ENCODE measurements at regions not wholly inside any gene's neighbourhood (a gene's known extent, or its start where the extent isn't known, plus 50 kb on each side); places are given as distances from the start of the nearest gene placed in this dataset.

DNA sequence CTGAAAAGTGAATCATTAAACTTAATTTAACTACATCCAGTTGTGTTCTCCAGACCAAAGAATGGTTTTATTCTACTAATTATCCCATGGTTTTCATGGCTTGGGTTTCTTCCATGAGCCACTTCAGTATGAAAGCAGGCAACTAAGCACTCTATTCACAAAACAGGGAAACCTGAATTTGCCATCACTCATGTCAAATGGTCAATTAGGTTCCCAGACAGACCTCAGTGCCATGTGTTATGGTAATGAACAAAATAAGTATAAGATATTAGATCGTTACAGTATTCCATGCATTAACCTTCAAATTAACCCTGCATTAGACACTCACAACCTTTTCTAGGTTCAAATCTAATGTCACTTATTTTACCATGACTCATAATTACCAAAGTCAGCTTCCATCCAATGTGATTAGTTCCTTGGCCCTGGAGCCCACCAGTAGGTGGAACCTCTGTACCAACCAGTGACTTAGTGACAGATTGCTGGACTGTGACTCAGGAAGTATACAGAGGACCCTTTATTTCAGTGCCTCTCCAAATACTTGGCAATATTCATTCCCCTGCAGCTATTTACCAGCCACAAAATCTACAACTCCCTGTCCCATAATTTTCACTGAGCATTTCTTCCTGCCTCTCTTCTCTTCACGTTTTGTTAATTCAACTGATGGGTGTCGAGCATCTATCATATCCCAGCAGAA lies 1270.2 kb upstream of the SORCS1 start:
- TF ChIP-seq, protein P1, sequence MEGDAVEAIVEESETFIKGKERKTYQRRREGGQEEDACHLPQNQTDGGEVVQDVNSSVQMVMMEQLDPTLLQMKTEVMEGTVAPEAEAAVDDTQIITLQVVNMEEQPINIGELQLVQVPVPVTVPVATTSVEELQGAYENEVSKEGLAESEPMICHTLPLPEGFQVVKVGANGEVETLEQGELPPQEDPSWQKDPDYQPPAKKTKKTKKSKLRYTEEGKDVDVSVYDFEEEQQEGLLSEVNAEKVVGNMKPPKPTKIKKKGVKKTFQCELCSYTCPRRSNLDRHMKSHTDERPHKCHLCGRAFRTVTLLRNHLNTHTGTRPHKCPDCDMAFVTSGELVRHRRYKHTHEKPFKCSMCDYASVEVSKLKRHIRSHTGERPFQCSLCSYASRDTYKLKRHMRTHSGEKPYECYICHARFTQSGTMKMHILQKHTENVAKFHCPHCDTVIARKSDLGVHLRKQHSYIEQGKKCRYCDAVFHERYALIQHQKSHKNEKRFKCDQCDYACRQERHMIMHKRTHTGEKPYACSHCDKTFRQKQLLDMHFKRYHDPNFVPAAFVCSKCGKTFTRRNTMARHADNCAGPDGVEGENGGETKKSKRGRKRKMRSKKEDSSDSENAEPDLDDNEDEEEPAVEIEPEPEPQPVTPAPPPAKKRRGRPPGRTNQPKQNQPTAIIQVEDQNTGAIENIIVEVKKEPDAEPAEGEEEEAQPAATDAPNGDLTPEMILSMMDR (IDR thresholded peaks at IDR 0.05; ENCODE audit: borderline replicate concordance, extremely low read depth, insufficient read depth) = no peak
- no peaks in the 10 kb centered on the region for H3K4me1 ChIP-seq (ENCODE audit: control insufficient read depth in 2 of 3, insufficient read depth in 2 of 3, low read depth in 1 of 3, low read length in 3 of 3)
- DNase-seq (peak in 1 of 5 donors; percentile 20), FAIRE-seq (no peak)
- intact Hi-C loops (cut with DNase I) = no loop called here
- H3K9me3 ChIP-seq (ENCODE audit: control insufficient read depth in 2 of 3, insufficient read depth in 1 of 3, low read length in 3 of 3) = no peaks in the 10 kb centered on the region
- no peak overlapping the region for H3K9ac ChIP-seq (ENCODE audit: low read length in 3 of 3)
- H3K27ac ChIP-seq (ENCODE audit: low read depth in 2 of 2, low read length in 2 of 2) = no peak overlapping the region
- H3K27me3 ChIP-seq (ENCODE audit: control insufficient read depth, insufficient read depth, low read length) = no peaks in the 10 kb centered on the region
- no peaks in the 10 kb centered on the region for H3K36me3 ChIP-seq (ENCODE audit: control insufficient read depth in 2 of 3, insufficient read depth in 3 of 3, low read length in 3 of 3)
- H3K4me3 ChIP-seq (ENCODE audit: low read length in 3 of 3) = no peak overlapping the region

DNA sequence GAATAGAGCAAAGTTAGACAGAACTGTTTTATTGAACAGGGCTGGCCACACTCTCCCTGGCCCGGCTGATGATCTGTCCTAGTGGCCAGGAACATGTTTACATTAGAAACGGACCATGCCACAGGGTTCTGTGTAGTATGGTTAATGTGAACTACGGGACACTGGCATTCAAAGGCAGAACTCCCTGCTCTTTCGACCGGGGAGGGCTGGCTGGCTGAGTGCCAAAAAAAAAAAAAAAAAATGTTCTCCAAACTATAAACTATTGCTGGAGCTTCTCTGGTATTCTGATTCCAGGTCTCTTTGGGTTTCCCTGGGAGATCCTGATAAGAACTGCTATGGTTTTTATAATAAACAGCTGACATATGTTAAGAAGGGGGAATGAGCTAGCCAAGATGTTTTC lies 1262.6 kb upstream of the SORCS1 start:
- TF ChIP-seq, protein P1 (IDR thresholded peaks at IDR 0.05; ENCODE audit: borderline replicate concordance, extremely low read depth, insufficient read depth) = no peak
- no peaks in the 10 kb centered on the region for H3K9me3 ChIP-seq (ENCODE audit: control insufficient read depth in 2 of 3, insufficient read depth in 1 of 3, low read length in 3 of 3)
- H3K4me3 ChIP-seq (ENCODE audit: low read length in 3 of 3) = no peak overlapping the region
- no peaks in the 10 kb centered on the region for H3K36me3 ChIP-seq (ENCODE audit: control insufficient read depth in 2 of 3, insufficient read depth in 3 of 3, low read length in 3 of 3)
- DNase-seq (peak in 3 of 5 donors; percentile 20 to 50 (median 23)), FAIRE-seq (no peak)
- H3K9ac ChIP-seq (ENCODE audit: low read length in 3 of 3) = no peak overlapping the region
- intact Hi-C loops (cut with DNase I) = no loop called here
- H3K27ac ChIP-seq (ENCODE audit: low read depth in 2 of 2, low read length in 2 of 2) = no peak overlapping the region
- H3K4me1 ChIP-seq (ENCODE audit: control insufficient read depth in 2 of 3, insufficient read depth in 2 of 3, low read depth in 1 of 3, low read length in 3 of 3) = no peaks in the 10 kb centered on the region
- H3K27me3 ChIP-seq (ENCODE audit: control insufficient read depth, insufficient read depth, low read length) = no peaks in the 10 kb centered on the region

DNA sequence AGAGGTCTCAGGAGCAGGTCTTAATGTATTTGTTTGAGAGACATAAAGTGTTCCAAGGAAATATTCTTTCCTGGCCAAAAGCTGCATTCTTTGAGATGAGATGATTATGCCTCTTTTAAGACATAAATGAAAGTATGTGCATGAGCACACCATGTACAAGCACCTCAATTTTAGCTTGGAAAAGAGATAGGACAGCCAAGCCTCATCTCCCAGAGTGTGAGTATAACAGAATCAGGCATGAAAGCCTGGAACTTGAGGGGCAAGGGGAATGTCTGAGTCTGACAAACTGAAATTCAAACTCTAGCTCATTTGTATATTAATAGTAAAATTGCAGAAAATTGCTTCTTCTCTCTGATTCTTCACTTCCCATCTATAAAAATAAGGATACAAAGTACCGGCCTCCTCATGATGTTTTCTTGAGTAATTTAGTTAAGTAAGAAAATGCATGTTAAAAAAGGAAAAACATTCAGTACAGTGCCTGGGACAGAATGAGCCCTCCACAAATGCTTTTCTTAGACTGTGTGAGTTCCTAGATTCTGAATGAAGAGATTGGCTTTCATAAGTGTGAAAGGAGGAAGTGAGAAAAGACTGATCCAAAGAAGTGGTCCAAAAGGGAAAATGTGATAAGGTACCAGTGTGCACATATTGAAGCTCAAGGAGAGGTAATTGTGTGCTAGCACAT lies 1260.9 kb upstream of the SORCS1 start:
- Histone ChIP-seq H3K4me1 (ENCODE audit: control insufficient read depth in 2 of 3, insufficient read depth in 2 of 3, low read depth in 1 of 3, low read length in 3 of 3) (no peaks in the 10 kb centered on the region), H3K4me3 (ENCODE audit: low read length in 3 of 3) (no peak overlapping the region), H3K9me3 (ENCODE audit: control insufficient read depth in 2 of 3, insufficient read depth in 1 of 3, low read length in 3 of 3) (no peaks in the 10 kb centered on the region), H3K27me3 (ENCODE audit: control insufficient read depth, insufficient read depth, low read length) (no peaks in the 10 kb centered on the region), H3K36me3 (ENCODE audit: control insufficient read depth in 2 of 3, insufficient read depth in 3 of 3, low read length in 3 of 3) (no peaks in the 10 kb centered on the region), H3K9ac (ENCODE audit: low read length in 3 of 3) (no peak overlapping the region), H3K27ac (ENCODE audit: low read depth in 2 of 2, low read length in 2 of 2) (no peak overlapping the region)
- TF ChIP-seq, protein P1 (IDR thresholded peaks at IDR 0.05; ENCODE audit: borderline replicate concordance, extremely low read depth, insufficient read depth) = no peak
- DNase-seq (no peak), FAIRE-seq (no peak)
- intact Hi-C loops (cut with DNase I) = no loop called here

Measured in kidney (tissue), 13 donors.